KG1 (cell line): ENCODE measurements at regions not wholly inside any gene's neighbourhood (a gene's known extent, or its start where the extent isn't known, plus 50 kb on each side); places are given as distances from the start of the nearest gene placed in this dataset.
"Not testable (repeated sequence)": the region's sequence is repeated elsewhere in the genome, so short reads cannot be mapped to it uniquely, and the experiment has no call there.

Experiments used
- DNase-seq: peaks from one replicate; lab custom pipeline; 2025; lab: John Stamatoyannopoulos, UW

DNA sequence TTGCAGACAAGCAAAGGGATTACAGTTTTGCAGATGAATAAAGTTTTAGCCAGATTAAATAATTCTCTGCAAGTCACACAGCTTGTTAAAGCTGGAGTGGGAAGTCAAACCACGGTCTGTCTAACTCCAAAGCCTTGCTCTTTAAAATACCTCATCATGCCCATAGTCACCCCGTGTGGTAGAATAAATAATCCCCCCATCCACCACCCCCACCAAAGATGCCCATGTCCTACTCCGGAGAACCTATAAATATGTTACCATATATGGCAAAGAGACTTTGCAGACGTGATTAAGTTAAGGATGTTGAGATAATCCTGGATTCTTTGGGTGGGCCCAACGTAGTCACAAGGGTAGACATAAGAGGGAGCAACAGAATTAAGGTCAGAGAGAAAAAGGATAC, 118.7 kb downstream of the BEND2 start:
- no peak for DNase-seq

DNA sequence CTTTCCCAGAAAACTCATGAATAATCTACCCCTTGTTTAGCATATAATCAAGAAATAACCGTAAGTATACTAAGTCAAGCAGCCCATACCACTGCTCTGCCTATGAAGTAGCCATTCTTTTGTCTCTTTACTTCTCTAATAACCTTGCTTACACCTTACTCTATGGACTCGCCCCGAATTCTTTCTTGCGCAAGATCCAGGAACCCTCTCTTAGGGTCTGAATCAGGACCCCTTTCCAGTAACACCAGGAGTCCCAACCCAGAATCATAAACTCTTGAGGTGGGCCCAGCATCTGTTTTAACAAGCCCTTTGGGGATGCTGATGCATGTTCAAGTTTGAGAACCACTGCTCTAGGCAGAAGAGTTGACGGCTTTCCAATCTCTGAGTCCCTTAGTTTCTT, 119.6 kb downstream of the BEND2 start:
- no peak for DNase-seq

- DNase-seq, result no peak
Measured at GRCh38 chrX:18099745-18100144, 120.9 kb downstream of the BEND2 start.

DNA sequence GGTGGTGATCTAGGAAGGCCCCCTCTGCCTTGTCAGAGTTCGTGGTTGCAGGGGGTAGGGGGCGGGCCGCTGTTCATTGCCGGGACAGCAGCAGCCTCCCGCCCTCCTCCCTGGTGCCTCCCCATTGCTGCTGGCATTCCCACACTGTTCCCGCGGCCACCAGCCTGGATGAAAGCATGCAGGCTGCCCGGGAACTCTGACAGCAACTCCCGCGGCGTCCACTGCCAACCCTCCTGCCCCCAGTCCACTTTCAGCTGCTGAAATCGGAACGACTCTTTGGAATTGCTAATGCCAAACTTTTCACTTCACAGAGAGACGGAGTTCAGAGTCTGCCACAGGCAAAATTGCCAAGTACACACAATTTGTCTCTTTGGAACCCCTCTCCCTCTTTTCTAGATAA, 121.9 kb downstream of the BEND2 start:
- DNase-seq, result no peak

GRCh38 chrX:18076434-18076833, 144.3 kb downstream of the BEND2 start:
- DNase-seq, result no peak

DNA sequence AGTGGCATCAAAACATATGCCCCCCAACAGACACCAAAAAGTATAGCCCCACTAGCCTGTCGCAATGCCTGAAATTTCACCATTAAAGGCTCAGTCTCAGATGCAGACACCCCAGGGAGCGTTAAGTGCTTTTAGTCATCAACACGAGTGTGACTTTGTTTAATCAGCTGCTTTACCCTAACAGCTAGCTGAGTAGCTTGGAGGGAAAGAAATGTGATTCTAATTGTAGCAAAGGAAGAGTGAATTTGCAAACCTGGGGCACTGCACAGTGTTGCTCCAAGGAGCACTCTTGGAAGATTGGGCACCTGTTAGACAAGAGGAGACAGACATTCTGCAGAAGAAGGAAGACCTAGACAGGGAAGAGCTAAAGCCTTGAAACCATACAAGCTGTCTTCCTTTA, 145.1 kb downstream of the BEND2 start:
- DNase-seq, result no peak

GRCh38 chrX:18068045-18068444, 152.6 kb downstream of the BEND2 start:
- not testable (repeated sequence) for DNase-seq

DNA sequence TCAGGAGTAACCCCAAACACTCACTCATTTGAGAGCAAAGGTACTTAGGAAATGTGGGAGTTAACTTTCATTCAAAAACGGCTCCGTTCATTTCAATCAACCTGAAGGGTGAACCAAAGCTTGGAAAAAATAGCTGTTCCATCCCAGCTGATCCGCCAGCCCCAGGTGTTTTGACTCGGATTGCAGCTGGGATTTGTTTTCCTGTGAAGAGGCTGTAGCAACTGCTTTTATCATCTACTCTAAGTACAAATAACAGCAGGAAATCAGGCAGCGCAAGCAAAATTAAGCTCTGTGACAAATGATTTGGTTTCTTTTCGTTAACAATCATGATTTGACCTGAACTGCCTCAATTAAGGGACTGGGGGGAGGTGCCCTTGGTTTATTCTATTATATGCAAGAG, 154.7 kb downstream of the BEND2 start:
- DNase-seq, result no peak

DNA sequence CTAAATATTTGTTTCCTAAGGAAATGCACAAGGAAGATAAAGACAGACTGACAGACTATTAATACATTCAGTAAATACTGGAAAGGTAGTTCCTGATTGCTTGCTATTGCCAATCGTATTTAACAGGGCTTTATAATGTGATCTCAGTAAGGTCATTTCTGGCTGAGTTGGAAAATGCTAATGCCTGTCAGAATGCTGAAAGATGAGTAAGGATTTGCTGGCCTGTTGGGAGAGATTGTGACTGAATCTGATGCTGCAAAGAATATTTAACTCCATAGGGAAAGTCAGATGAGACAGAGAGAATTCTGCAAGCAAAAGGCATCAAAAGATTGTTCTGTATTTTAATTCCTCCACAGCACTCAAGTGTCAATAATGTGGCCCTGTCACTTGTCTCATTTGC, 169.0 kb downstream of the BEND2 start:
- DNase-seq, result no peak

DNA sequence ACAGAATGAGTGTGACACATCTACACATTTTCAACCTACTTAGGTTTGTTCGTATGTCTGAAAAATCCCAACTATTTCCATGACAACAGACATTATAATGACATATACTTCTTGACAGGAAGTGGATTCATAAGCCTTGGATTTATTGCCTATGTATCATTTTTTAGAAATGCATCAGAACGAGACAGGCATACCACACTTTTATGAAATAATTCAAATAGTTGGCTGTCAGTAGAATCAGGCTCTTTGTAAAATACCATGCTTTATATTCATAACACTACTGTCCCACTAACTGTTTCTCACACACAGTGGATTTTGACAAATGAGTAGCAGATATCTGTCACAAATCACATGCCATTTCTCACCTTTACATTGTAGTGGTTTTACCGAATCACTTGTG, 173.2 kb downstream of the BEND2 start:
- no peak for DNase-seq

- DNase-seq, result no peak
Measured at GRCh38 chrX:18045436-18045835, 175.2 kb downstream of the BEND2 start.

DNA sequence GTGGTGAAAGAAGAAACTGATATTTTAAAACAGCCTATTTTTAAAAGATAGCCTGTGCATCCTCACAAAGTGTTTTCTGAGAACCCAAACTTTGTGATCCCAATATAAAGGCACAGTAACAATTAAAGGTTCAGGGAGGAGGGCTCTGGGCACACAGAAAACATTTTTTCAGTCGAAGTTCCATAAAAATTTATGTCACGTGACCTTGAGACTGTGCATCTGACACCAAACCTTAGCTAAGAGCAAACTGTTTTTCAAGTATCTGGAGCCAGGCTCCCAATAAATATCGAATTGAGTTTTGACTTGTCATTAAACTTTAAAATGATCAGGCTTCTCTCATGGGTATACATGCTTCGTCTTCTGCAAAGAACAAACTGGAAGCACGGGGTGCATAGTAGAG, 177.9 kb downstream of the BEND2 start:
- DNase-seq, result no peak

- DNase-seq, result no peak
Measured at GRCh38 chrX:18041656-18042055, 179.0 kb downstream of the BEND2 start.

DNA sequence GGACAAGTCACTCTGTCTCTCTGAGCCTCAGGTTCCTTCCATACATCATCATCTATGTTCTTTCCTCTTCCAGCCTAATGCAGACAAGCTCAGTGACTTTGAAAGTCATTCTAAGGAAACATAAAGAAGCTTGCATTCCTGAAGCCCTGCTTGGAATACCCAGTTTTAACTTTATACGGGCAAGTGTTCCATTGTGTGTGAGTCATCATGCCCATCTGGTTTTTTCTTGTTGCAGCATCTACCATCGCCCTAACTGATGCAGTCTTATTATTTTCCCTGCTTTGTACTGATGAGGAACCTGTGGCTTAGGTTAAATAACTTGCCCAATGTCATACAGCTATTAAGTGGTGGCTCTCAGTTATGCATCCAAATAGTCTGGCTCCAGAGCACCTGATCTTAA, 177.9 kb upstream of the RAI2 start:
- DNase-seq, result no peak

DNA sequence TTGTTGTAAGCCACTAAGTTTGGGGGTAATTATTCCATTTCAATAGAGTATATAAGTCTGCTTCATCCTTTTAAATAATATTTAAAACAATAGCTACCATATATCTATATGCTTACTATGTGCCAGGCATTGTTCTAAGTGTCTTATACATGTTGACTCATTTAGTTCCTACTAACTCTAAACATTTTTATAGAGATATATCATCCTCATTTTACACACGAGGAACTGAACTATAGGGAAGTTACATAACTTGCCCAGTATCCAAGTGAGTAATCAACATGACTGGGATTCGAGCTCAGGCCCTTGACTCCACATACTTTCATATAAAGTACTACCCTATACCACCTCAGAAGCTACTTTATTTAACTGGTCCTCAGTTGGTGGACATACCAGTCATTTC, 175.3 kb upstream of the RAI2 start:
- no peak for DNase-seq

DNA sequence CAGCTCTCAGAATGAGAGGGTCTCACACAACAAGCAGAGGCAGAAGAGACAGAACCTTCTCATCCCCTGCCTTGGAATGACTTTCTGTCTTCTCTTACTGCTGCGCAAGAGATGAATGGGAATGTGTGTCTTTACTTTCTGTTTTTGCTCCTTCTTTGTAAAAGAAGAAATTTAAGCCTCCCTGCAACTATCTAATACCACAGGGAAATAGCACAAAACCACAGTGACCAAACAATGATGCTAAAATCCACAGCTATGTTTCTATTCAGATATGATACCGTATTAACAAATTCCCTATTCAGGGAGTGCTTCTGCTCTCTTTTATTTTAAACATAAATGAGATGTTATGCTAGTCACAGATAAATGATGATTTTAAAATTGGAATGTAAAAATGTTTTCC, 173.8 kb upstream of the RAI2 start:
- no peak for DNase-seq

DNA sequence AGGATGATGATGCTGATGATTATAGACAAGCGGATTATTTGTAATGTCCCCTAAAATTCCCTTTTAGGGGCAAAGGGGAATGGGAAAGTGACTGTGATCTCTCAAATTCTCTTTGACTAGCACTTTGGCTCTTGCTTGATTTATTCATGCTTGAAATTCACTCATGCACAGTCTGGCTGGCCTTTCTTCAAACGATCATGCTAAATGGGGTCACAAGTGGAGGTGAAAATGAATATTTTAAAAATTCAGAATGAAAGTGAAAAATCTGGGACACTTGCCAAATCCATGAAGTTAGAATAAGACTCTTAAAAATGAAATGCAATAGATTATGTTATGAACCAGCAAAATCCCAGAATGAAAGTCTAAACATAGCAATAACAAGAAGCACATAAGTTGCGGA, 173.4 kb upstream of the RAI2 start:
- DNase-seq, result no peak

GRCh38 chrX:18032486-18033221, 171.6 kb upstream of the RAI2 start:
- no peak for DNase-seq

DNA sequence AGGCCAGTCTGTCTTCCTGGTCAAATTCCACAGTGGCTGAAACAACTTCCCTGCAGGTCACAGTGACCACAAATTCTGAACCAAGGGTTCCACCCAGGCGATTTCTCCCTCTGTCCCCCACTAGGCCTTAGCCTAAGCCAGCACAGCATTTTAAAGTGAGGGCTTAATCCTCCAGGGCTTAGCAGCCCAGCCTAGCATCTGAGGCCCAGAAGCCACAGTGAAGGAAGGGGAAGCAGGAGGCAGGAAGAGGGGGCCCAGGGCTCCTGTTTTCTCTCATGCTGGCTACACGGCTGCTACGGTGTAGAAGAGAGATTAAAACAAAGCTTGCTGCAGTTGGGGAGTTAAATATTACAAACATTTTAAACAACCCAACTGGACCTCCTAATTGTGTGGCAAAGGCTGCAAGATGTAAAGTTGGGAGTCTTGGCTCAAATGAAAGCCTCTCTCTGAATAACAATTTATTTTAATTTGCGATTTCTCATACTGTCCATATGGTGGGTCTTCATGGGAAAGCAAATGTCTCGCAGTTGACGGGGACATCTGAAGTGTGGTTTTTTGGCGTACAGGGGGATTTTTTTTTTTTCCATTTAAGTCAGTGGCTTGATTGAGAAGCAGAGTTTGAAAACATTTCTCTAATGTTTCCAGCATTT, 170.8 kb upstream of the RAI2 start:
- no peak for DNase-seq

GRCh38 chrX:18030656-18031055, 169.6 kb upstream of the RAI2 start:
- not testable (repeated sequence) for DNase-seq

DNA sequence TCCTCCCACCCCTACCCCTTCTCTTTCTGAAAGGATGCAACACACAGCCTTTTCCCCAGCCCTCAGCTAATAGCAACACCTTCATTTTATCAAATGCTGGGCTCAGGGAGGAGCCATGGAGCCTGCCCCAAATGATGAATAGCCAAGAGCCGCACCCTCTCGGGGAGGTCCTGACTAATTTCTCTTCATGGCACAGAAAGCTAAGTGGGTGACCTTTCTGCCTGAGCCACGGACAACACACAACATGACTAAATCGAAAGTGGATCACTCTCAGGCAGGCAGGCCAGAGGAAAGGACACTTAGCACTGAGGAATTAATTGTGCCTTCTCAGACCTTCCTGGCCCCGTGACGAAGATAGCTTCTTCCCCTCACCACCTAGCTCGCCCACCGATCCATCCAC, 165.1 kb upstream of the RAI2 start:
- DNase-seq, result no peak

GRCh38 chrX:18017411-18017810, 156.3 kb upstream of the RAI2 start:
- no peak for DNase-seq

DNA sequence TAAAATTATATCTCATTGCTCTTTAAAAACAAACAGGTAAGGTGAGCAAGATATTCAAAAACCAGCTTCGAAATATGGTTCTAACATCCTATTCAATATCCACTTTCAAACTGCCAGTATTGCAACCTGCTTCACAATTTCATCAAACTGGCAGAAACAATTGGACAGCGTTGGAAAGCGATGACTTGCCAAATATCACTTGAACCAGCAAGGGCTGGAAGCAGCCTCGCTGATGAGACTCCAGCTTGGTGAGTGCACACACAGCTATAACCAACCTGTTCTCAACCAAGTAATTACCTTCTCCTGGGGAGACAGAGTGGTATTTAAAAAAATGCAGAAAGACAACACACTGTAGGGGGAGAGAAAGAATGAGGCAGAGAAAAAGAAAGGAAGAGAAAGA, 155.8 kb upstream of the RAI2 start:
- no peak for DNase-seq

DNA sequence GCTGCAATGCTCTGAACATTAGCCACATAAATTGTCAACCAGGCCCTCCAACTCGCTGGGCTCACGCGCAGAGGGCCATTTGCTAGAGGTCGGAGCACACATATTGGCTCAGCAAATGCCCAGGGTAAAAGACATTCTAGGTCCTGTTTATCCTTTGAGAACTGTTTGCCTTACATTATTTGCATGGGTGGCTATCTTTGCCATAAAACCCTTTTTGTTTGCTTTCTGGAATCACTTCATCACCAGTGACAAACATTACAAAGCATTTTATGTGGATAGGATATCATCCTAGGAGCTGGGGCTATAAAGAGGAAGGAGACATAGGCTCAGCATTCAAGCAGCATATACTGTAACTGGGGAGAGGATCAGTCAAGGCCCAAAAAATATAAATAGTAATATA, 149.2 kb upstream of the RAI2 start:
- DNase-seq, result no peak
